ENCODE measurements at regions not wholly inside any gene's neighbourhood (a gene's known extent, or its start where the extent isn't known, plus 50 kb on each side); places are given as distances from the start of the nearest gene placed in this dataset.
"Not testable (repeated sequence)": the region's sequence is repeated elsewhere in the genome, so short reads cannot be mapped to it uniquely, and the experiment has no call there.

- no peak for TF ChIP-seq CTCF (conservative IDR thresholded peaks at IDR 0.05; ENCODE audit: low read length)
- no peak overlapping the region for H3K4me3 ChIP-seq (ENCODE audit: low read length)
- no peak for DNase-seq (ENCODE audit: low read depth)
Measured at GRCh38 chr14:39555749-39556148, 123.5 kb upstream of the FBXO33 start.

GRCh38 chr14:39554576-39554975 lies 122.3 kb upstream of the FBXO33 start:
- no peak overlapping the region for H3K4me3 ChIP-seq (ENCODE audit: low read length)
- no peak for TF ChIP-seq CTCF (conservative IDR thresholded peaks at IDR 0.05; ENCODE audit: low read length)
- DNase-seq (ENCODE audit: low read depth) = no peak

- no peak for TF ChIP-seq CTCF (conservative IDR thresholded peaks at IDR 0.05; ENCODE audit: low read length)
- no peak overlapping the region for H3K4me3 ChIP-seq (ENCODE audit: low read length)
- DNase-seq (ENCODE audit: low read depth) = no peak
Measured at GRCh38 chr14:39548358-39548757, 116.1 kb upstream of the FBXO33 start.

GRCh38 chr14:39547845-39548244 lies 115.6 kb upstream of the FBXO33 start:
- no peak for TF ChIP-seq CTCF (conservative IDR thresholded peaks at IDR 0.05; ENCODE audit: low read length)
- no peak overlapping the region for H3K4me3 ChIP-seq (ENCODE audit: low read length)
- DNase-seq (ENCODE audit: low read depth) = no peak

- TF ChIP-seq CTCF (conservative IDR thresholded peaks at IDR 0.05; ENCODE audit: low read length) = no peak
- no peak overlapping the region for H3K4me3 ChIP-seq (ENCODE audit: low read length)
- DNase-seq (ENCODE audit: low read depth) = no peak
Measured at GRCh38 chr14:39505812-39506211, 73.6 kb upstream of the FBXO33 start.

GRCh38 chr14:39500253-39500652 lies 68.0 kb upstream of the FBXO33 start:
- no peak for DNase-seq (ENCODE audit: low read depth)
- no peak for TF ChIP-seq CTCF (conservative IDR thresholded peaks at IDR 0.05; ENCODE audit: low read length)
- no peak overlapping the region for H3K4me3 ChIP-seq (ENCODE audit: low read length)

- no peak for TF ChIP-seq CTCF (conservative IDR thresholded peaks at IDR 0.05; ENCODE audit: low read length)
- no peak for DNase-seq (ENCODE audit: low read depth)
- no peak overlapping the region for H3K4me3 ChIP-seq (ENCODE audit: low read length)
Measured at GRCh38 chr14:39499514-39499913, 67.3 kb upstream of the FBXO33 start.

GRCh38 chr14:39497677-39498076 lies 65.4 kb upstream of the FBXO33 start:
- DNase-seq (ENCODE audit: low read depth); H3K4me3 ChIP-seq (ENCODE audit: low read length): not testable (repeated sequence)

Data from AG10803 (cell line).